ENCODE measurements at regions not wholly inside any gene's neighbourhood (a gene's known extent, or its start where the extent isn't known, plus 50 kb on each side); places are given as distances from the start of the nearest gene placed in this dataset.

GRCh38 chr13:97844151-97844550, 109.3 kb upstream of the IPO5 start:
- no peak for TF ChIP-seq CTCF (IDR thresholded peaks at IDR 0.05)
- TF ChIP-seq POLR2A (IDR thresholded peaks at IDR 0.05) = no peak

Data from esophagus squamous epithelium (tissue), 4 donors.